GM19351 (cell line): ENCODE measurements at regions not wholly inside any gene's neighbourhood (a gene's known extent, or its start where the extent isn't known, plus 50 kb on each side); places are given as distances from the start of the nearest gene placed in this dataset.
"Not testable (repeated sequence)": the region's sequence is repeated elsewhere in the genome, so short reads cannot be mapped to it uniquely, and the experiment has no call there.

Experiments
- ATAC-seq: cut with Tn5 transposase; IDR thresholded peaks from one replicate; pipeline ENCODE4 v1.9.1; 2021; ENCODE audit warnings: mild to moderate bottlenecking, moderate library complexity; ENCODE audit not compliant: unreplicated experiment

DNA sequence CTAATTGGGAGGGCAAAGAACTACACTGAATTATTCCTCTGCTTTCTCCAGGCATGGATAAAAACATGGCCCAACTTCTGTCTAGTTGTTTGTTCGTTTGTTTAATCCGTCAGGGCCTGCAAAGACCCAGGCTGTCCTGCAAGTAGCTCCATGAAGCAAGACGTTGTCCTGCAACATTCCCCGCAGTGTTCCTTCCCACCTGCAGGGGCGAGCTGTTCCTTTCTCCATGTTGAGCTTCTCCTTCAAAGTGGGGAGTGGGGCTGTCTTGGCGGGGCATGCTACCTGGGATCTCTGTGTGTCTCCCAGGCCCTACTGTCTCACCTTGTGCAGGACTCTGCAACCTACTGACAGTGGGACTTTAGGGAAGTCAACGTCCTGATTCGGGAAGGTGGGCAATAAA, 264.0 kb upstream of the SMIM21 start:
- no peak for ATAC-seq

DNA sequence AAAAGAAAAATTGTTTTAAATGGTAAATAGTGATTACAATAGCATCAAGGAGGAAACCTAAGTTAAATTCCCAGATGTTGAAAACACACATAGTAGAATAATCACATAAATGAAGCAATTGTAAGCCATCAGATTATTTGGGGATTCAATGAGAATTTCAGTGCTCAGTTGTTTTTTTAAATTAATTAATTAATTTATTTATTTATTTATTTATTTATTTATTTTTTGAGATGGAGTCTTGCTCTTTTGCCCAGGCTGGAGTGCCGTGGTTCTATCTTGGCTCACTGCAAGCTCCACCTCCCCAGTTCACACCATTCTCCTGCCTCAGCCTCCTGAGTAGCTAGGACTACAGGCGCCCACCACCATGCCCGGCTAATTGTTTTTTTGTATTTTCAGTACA, 262.8 kb upstream of the SMIM21 start:
- ATAC-seq, result not testable (repeated sequence)

DNA sequence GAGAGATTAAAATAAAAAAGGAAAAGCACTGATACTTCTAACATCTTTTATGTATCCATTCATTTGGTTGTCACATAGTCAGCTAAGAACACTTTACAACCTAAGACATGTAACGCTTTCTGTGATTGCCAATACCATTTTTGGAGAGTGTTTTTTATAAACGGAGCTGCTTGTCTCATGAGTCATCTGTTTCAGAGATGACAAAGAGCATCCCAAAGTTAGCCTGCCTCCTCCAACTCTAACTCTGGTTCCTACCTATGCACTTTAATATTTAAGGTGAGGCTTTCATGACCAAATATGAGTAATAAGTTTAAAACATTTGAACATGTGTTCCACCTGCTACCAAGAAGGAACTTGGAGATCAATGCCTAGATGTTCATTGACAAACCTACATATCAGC, 260.1 kb upstream of the SMIM21 start:
- no peak for ATAC-seq

DNA sequence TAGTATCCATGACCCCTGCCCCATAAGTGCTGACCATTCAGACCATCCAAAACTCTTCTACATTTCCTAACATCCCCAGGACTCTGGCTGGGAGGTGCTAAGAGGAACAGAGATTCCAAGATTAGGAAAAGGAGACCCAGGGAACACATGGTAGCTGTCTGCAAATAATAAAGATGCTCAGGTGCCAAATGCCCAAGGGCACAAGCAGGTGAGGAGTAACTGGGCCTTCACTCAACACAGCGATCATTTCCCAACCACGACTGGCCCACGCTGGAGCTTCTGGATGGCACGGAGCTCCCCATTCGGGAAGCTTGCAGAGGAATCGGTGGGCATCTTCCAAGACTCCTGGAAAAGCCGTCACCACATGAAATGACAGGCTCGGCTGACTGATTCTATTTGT, 255.9 kb upstream of the SMIM21 start:
- no peak for ATAC-seq

GRCh38 chr18:75681538-75682115, 254.1 kb upstream of the SMIM21 start:
- ATAC-seq, result no peak

DNA sequence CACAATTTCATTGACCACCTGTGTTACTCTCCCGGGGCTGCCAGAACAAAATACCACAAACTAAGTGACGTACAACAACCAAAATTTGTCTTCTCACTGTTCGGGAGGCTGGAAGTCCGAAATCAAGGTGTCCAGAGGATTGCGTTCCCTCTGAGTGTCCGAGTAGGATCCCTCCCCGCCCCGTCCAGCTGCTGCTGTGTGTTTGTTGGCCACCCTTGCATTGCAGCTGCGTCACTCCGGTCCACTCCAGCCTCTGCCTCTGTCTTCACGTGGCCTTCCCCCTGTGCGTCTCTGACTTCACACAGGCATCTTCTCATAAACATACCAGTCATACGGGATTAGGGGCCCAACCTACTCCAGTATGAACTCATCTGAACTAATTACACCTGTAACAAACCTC, 251.8 kb upstream of the SMIM21 start:
- ATAC-seq, result no peak

DNA sequence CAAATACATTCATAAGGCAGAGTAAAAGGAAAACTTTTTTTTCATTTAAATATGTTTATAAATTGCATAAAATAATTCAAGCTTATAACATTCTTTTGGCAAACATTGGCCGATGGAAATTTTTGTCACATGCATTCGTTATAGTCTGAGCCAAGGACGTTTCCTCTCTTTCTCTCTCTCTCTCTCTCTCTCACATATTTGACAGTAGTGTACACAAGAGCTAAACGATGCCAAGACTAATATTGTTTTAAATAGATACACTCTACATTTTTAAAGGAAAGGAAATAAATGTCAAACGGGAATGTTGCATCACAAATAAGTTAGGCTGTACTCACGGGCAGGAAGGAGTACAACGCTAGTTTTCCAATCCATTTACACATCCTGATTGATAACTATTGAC, 251.1 kb upstream of the SMIM21 start:
- ATAC-seq, result no peak

GRCh38 chr18:75677696-75678455, 250.4 kb upstream of the SMIM21 start:
- no peak for ATAC-seq

- no peak for ATAC-seq
These were observed 233.4 kb upstream of the SMIM21 start for GRCh38 chr18:75660932-75661331.

DNA sequence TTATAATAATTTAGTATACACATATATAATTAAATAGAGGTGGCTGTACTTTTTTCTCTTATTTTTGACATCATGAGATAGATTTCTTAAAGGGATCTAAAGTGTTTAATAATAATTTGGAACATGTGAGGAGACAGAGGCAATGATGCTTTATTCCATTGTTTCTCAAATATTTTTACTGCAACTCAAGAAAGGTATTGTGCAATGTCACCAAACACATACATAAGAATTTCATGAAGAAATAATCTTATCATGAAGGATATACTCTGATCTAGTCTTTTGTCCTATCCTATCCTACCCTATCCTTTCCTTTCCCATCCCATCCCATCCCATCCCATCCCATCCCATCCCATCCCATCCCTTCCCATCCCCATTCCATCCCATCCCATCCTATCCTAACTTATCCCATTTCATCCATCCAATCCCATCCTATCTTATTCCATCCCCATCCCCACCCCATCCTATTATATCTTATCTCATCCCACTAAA, 232.1 kb upstream of the SMIM21 start:
- ATAC-seq, result no peak

GRCh38 chr18:75658330-75658729, 230.8 kb upstream of the SMIM21 start:
- ATAC-seq, result no peak

GRCh38 chr18:75656563-75657247, 229.2 kb upstream of the SMIM21 start:
- ATAC-seq, result no peak

GRCh38 chr18:75656035-75656434, 228.5 kb upstream of the SMIM21 start:
- no peak for ATAC-seq

DNA sequence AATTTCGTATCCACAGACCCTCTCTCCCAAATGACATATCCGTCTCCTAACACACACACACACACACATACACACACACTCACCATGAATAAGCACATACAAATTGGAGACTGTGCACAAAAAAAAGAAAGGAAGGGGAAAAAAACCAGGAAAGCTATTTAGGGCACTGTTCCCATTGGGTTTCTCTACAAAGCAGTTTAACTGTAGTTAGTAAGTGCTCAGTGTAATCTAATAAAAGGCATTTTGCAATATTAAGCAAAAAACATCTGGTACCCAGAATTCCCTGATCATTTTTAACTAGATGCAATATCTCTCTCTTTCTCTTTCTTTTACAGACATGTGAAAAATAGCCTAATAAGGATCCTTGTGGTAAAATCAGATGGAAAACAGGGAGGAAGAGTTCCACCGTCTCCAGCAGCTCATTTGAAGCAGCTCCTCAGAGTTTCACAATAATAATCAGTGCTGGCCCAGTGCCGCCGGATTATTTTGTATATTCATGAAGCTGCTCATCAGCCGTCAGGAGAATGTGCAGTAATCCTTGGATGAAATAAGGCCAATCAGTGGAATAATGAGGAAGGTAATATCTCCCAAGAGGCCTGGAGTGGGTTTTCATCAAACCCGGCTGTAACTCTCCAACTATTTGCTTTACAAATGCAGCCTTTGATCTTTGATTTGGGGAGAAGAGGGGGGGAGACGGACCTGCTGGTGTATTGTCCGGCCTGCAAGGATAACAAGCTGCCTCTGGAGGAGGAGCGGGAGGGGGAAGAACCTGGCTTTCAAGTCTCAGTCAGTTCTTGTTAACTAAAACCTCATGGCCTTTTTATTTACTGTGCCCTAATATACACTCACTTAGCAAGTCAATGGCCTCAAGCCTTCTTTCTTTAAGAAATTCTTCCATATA, 227.6 kb upstream of the SMIM21 start:
- no peak for ATAC-seq

DNA sequence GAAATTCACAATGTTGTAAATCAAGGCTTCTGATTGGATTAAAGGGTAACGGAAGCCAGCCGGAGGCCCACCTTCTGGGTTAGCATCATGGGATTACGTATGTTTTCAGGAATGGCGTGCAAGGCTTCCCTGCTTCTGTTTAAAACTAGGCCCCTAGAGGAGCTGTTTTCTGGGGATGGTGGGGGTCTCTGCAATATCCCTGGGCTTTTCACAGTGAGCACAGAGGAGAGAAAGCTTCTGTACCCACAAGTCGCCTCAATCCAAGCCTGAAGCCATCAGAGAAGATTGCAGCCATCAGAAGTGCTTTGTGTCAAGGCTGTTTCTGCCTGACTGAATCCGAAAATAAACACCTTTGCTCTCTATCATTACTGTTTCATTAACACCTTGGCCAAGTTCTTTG, 226.9 kb upstream of the SMIM21 start:
- ATAC-seq, result no peak

GRCh38 chr18:75652528-75652927, 225.0 kb upstream of the SMIM21 start:
- no peak for ATAC-seq

DNA sequence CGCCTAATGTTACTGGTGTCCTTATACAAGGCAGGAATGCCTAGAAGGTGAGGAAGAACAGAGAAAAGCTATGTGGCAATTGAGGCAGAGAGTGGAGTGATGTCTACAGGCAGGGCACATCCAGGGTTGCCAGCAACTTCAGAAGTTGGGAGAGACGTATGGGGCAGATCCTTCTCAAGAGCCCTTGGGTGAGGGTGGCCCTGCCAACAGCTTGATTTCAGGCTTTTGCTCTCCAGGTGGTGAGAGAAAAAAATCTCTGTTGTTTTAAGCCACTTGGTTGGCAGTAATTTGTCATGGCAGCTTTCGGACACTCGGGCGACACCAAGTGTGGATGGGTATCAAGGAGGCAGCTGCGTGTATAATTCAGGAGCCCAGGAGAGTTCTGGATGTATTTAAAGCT, 217.4 kb upstream of the SMIM21 start:
- no peak for ATAC-seq

- ATAC-seq, result no peak
These were observed 215.6 kb upstream of the SMIM21 start for GRCh38 chr18:75643083-75643482.

DNA sequence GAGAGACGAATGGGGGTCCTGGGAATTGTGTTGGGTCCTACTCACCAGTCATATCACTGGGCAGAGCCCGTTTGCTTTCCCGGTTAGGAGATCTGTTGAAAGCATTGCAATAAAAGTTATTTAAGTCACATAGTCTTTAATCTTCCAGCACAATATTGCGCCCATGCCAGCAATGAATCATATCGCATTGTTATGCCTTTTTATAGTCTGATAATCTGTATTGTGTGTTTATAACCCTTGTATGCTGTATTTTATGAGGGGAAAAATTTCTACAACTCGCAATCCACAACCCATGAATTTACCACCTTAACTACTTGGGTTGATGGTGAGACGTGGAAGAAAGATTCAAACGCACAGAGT, 211.9 kb upstream of the SMIM21 start:
- no peak for ATAC-seq

DNA sequence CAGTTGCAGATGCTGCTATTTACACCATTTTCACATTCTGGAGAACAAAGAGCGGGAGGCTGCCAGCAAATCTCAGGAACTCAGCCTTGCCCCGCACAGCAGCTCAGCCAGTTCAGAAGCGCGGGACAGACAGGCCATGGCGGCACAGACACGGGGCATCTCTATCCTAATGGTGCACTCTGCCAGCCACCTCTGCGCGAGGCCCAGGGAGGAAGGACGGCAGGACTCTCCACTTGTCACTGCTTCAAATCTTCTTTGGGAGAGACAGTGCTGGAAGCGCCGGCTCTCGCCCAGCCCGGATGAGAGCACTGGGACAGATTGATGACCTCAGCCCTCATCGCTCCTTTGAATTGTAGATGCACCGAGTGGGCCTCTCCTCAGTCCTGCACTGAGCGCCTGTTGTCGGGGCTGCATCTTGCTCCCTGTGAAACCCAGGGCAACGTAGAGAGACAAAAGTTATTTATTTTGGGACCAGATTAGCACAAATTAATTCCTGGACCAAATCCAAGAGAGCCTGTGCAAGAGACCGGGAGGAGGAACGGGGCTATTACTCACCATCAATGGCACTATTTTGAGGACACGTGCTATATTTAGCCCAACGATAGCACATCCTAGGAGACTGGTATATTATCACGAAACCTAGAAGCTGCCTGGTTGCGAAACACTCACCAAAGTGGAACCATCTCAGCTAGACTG, 211.4 kb upstream of the SMIM21 start:
- ATAC-seq, result no peak
